ENCODE measurements at regions not wholly inside any gene's neighbourhood (a gene's known extent, or its start where the extent isn't known, plus 50 kb on each side); places are given as distances from the start of the nearest gene placed in this dataset.

DNA sequence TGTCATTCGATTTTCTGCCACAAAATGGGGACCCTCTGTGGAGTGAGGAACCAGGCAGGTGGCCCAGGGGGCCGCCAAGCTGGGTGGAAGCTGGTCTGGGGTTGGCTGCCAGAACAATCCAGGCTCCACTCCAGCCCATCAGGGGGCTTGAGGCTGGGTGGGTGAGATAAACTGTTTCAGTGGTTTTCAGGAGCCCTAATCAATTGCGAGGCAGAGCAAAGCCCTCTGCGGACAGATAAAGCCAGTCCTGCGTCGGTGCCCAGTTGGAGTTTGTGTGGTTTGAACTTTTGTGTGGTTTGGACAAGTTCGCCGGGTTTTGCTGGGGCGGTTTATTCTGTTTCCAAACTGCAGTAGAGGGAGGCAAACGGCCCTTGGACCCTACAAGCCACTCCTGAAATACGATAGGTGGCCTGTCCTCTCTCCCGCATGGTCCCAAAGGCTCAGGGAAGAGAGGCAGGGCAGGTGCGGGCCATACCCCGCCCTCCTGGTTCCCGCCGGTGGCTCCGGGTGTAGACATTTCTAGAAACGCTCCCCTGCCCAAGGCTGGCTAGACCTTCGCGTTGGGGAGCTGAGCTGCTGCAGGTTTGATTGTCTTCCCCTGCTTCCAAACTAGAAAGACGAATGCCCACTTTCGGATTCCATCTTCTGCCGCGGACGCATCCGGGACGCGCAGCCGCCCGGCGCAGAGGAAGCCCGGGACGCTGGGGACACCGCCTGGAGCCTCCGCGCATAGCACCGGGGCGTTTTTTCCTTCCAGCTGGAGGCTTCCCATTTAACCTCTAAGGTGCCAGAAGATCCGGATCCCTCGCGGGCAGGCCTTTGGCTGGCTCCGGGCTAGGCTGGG is 169.0 kb upstream of the BCOR start:
- peak overlapping the region; percentile 48 for H3K4me3 ChIP-seq (replicated peaks; ENCODE audit: low read depth, low read length)
- TF ChIP-seq, protein P1, sequence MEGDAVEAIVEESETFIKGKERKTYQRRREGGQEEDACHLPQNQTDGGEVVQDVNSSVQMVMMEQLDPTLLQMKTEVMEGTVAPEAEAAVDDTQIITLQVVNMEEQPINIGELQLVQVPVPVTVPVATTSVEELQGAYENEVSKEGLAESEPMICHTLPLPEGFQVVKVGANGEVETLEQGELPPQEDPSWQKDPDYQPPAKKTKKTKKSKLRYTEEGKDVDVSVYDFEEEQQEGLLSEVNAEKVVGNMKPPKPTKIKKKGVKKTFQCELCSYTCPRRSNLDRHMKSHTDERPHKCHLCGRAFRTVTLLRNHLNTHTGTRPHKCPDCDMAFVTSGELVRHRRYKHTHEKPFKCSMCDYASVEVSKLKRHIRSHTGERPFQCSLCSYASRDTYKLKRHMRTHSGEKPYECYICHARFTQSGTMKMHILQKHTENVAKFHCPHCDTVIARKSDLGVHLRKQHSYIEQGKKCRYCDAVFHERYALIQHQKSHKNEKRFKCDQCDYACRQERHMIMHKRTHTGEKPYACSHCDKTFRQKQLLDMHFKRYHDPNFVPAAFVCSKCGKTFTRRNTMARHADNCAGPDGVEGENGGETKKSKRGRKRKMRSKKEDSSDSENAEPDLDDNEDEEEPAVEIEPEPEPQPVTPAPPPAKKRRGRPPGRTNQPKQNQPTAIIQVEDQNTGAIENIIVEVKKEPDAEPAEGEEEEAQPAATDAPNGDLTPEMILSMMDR (IDR thresholded peaks at IDR 0.05; ENCODE audit: low read length, missing control alignments): peak; percentile 60
- DNase-seq (ENCODE audit: low read depth): peak; percentile 66

DNA sequence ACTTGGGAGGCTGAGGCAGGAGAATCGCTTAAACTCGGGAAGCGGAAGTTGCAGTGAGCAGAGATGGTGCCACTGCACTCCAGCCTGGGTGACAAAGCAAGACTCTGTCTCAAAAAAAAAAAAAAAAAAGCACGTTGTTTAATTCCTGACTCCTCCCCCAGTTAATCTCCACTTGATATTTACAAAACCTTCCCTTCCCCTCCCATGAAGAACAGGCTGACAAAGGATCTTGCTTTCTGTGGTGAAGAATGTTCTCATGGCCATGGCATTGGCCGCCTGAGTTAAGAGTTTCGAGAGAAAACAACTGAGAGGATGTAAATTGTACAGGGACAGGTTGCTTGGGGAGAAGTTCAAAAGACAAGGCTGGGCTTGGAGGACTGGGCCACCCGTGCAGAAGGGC is 168.2 kb upstream of the BCOR start:
- no peak for DNase-seq (ENCODE audit: low read depth)
- no peak overlapping the region for H3K4me3 ChIP-seq (replicated peaks; ENCODE audit: low read depth, low read length)
- TF ChIP-seq, protein P1 (IDR thresholded peaks at IDR 0.05; ENCODE audit: low read length, missing control alignments): no peak

DNA sequence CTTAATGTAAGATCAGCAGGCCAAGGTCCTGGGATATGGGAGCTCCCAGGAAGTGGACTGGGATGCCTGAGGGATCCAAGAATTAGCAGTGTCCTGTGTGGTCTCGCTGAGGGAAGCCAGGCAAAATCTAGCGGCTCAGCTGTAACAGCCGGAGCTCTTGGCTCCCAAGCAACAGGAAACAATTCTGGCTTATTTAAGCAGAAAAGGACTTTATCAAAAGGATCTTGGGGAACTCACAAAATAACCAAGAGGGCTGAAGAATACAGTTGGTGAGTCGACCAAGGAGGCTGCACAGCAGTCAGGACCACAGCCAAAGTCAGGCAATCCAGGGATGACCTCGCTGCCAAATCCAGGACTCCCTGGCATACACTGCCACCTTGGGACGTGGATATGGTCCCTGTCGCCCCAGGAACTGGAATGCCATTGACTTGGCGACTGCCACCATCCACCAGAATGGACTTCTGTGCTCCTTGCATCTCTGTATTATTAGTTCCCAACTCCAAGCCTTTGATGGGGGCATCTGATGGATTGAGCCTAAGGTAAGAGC is 165.3 kb upstream of the BCOR start:
- TF ChIP-seq, protein P1 (IDR thresholded peaks at IDR 0.05; ENCODE audit: low read length, missing control alignments): no peak
- DNase-seq (ENCODE audit: low read depth): peak; percentile 38
- no peak overlapping the region for H3K4me3 ChIP-seq (replicated peaks; ENCODE audit: low read depth, low read length)

DNA sequence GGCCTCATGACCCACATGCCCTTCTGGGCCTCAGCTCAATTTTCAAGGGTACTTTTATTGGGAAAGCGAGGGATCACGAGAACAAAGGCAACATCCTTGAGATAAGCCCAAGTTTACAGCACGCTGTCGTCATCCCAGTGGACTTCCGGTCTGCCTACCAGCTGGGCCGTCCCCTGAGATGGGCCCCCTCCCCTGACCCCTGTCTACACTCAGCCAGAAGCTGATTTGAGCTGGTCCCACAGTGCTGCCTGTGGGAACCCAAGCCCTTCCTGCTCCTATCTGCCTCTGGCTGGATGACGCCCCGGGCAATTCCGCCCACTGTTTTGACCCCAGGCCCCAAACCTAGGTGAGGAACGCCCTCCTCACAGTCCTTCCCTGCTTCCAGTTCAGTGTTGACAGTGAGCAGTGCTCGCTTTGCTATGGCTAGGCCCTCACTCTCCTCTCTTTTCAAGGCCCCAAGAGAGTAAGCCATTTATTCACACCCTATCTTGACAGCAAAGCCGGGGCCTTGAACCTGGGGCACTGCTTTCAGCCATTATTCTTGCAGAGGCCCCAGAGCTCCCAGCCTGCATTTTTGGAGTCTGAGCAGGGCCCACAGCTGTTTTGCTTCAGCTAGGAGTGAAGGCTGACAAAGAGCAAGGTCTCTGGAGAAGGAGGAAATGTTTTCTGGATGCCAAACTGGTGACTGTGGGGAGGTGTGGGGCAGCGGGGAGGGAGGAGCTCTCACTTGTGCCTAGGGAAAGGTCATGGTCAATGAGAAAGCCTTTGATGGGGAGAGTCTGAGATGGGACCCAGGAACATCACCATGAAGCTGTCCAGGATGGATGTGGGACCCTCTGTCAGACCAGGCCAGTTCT is 164.6 kb upstream of the BCOR start:
- no peak overlapping the region for H3K4me3 ChIP-seq (replicated peaks; ENCODE audit: low read depth, low read length)
- TF ChIP-seq, protein P1 (IDR thresholded peaks at IDR 0.05; ENCODE audit: low read length, missing control alignments): no peak
- DNase-seq (ENCODE audit: low read depth): peak; percentile 90

DNA sequence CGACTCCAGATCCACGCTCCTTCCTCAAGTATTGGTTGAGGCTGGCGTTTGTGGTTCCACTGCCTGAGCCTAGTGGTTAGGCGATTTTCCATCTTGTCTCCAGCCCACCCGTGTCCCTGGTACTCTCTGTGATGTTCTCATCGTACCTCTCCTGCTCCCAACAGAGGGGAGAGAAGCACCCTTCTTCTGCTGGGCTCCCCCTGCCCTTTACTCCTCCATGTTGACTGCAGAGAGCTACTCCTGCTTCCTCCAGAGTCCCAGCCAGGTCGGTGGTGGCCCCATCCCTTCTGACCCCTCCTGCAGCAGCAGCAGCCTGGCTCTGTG is 164.0 kb upstream of the BCOR start:
- H3K4me3 ChIP-seq (replicated peaks; ENCODE audit: low read depth, low read length): no peak overlapping the region
- TF ChIP-seq, protein P1 (IDR thresholded peaks at IDR 0.05; ENCODE audit: low read length, missing control alignments): no peak
- no peak for DNase-seq (ENCODE audit: low read depth)

DNA sequence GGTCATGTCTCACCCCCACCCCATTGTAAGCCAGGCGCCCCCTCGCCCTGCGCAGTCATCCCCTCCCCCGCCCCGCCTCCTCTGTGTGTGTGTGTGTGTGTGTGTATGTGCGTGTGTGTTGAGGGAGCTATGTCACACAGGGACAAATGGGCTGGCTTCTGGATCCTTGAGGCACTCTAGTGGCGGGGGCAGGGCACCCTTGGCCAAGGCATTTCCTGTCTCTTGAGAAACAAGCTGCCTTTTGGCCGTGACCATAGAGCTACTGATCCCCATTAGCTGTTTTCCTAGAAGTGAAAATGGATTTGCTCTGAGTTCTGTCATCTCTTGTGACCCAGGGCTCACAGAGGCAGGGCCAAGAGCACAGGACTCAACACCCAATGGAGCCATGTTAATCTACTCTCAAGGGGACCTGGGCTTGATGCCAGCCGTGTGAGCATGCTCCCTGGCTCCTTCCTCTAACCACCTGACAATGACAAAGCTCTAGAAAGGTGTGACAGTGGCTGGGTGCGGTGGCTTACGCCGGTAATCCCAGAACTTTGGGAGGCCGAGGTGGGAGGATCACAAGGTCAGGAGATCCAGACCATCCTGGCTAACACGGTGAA is 162.5 kb upstream of the BCOR start:
- H3K4me3 ChIP-seq (replicated peaks; ENCODE audit: low read depth, low read length): no peak overlapping the region
- DNase-seq (ENCODE audit: low read depth): peak; percentile 55
- TF ChIP-seq, protein P1 (IDR thresholded peaks at IDR 0.05; ENCODE audit: low read length, missing control alignments): no peak

All from fibroblast of pulmonary artery (primary cell).